H9 (cell line): ENCODE measurements at regions not wholly inside any gene's neighbourhood (a gene's known extent, or its start where the extent isn't known, plus 50 kb on each side); places are given as distances from the start of the nearest gene placed in this dataset.

ENCODE experiments used
- DNase-seq: peaks from one replicate; pipeline ENCODE4 v3.0.0-alpha.2; 2017
- H2AFZ ChIP-seq: one replicate; pipeline ENCODE4 v1.6.1; 2013; ENCODE audit warnings: mild to moderate bottlenecking, low read length, control low read depth, moderate library complexity
- H2AK5ac ChIP-seq: 2 replicates; pipeline ENCODE4 v1.6.1; 2013; ENCODE audit warnings: low read length, control low read depth, mixed read lengths; ENCODE audit not compliant: insufficient read length
- H2BK120ac ChIP-seq: one replicate; pipeline ENCODE4 v1.6.1; 2013; ENCODE audit warnings: low read depth, mild to moderate bottlenecking, low read length, control low read depth, inconsistent platforms; ENCODE audit not compliant: poor library complexity, severe bottlenecking
- H2BK12ac ChIP-seq: 2 replicates; pipeline ENCODE4 v1.6.1; 2013; ENCODE audit warnings: low read length, control low read depth, mixed read lengths, low read depth; ENCODE audit not compliant: insufficient read length
- H2BK15ac ChIP-seq: 2 replicates; pipeline ENCODE4 v1.6.1; 2013; ENCODE audit warnings: low read depth, low read length, control low read depth
- H2BK20ac ChIP-seq: one replicate; pipeline ENCODE4 v1.6.1; 2013; ENCODE audit warnings: low read depth, mild to moderate bottlenecking, low read length, control low read depth, inconsistent platforms; ENCODE audit not compliant: poor library complexity, severe bottlenecking
- H2BK5ac ChIP-seq: 2 replicates; pipeline ENCODE4 v1.6.1; 2013; ENCODE audit warnings: low read length, control low read depth, mixed read lengths; ENCODE audit not compliant: insufficient read length
- H3K14ac ChIP-seq: 2 replicates; pipeline ENCODE4 v1.6.1; 2013; ENCODE audit warnings: low read length, control low read depth; ENCODE audit not compliant: insufficient read depth
- H3K18ac ChIP-seq: 2 replicates; pipeline ENCODE4 v1.6.1; 2013; ENCODE audit warnings: low read depth, mild to moderate bottlenecking, mixed read lengths, low read length, control low read depth; ENCODE audit not compliant: insufficient read length
- H3K23ac ChIP-seq: 2 replicates; pipeline ENCODE4 v1.6.1; 2013; ENCODE audit warnings: low read length, control low read depth, mixed read lengths, low read depth; ENCODE audit not compliant: insufficient read length
- H3K23me2 ChIP-seq: 2 replicates; pipeline ENCODE4 v1.6.1; 2013; ENCODE audit warnings: low read depth, mild to moderate bottlenecking, mixed read lengths, low read length, control low read depth; ENCODE audit not compliant: insufficient read length, poor library complexity, severe bottlenecking
- H3K27ac ChIP-seq: 2 replicates; pipeline ENCODE4 v1.5.1; 2013; ENCODE audit warnings: low read length, control low read depth, mixed read lengths, low read depth; ENCODE audit not compliant: insufficient read length
- H3K27me3 ChIP-seq: 2 replicates; pipeline ENCODE4 v1.6.1; 2013; ENCODE audit warnings: low read length, control low read depth, inconsistent platforms; ENCODE audit not compliant: insufficient read depth
- H3K4ac ChIP-seq: 2 replicates; pipeline ENCODE4 v1.6.1; 2013; ENCODE audit warnings: low read depth, mild to moderate bottlenecking, control low read depth, inconsistent platforms, low read length, moderate library complexity
- H3K4me1 ChIP-seq: 2 replicates; pipeline ENCODE4 v1.6.1; 2013; ENCODE audit warnings: low read length, control low read depth, inconsistent platforms; ENCODE audit not compliant: insufficient read depth
- H3K4me2 ChIP-seq: 2 replicates; pipeline ENCODE4 v1.6.1; 2013; ENCODE audit warnings: low read length, control low read depth, mixed read lengths; ENCODE audit not compliant: insufficient read length, insufficient read depth
- H3K56ac ChIP-seq: 2 replicates; pipeline ENCODE4 v1.6.1; 2013; ENCODE audit warnings: low read depth, mild to moderate bottlenecking, mixed read lengths, low read length, control low read depth; ENCODE audit not compliant: insufficient read length
- H3K79me1 ChIP-seq: 2 replicates; pipeline ENCODE4 v1.6.1; 2013; ENCODE audit warnings: low read depth, mild to moderate bottlenecking, moderate library complexity, low read length, control low read depth, inconsistent platforms; ENCODE audit not compliant: insufficient read depth, poor library complexity, severe bottlenecking
- H3K79me2 ChIP-seq: 2 replicates; pipeline ENCODE4 v1.6.1; 2013; ENCODE audit warnings: low read length, control low read depth, inconsistent platforms; ENCODE audit not compliant: insufficient read depth
- H3K9ac ChIP-seq: 2 replicates; pipeline ENCODE4 v1.6.1; 2013; ENCODE audit warnings: low read length, control low read depth, mixed read lengths; ENCODE audit not compliant: insufficient read length; ENCODE audit errors: extremely low read depth
- H3K9me3 ChIP-seq: one replicate; pipeline ENCODE4 v1.6.1; 2013; ENCODE audit warnings: low read depth, low read length, inconsistent platforms; ENCODE audit not compliant: control insufficient read depth
- H3T11ph ChIP-seq: one replicate; pipeline ENCODE4 v1.6.1; 2013; ENCODE audit warnings: mild to moderate bottlenecking, low read length, control low read depth, inconsistent platforms
- H4K20me1 ChIP-seq: one replicate; pipeline ENCODE4 v1.6.1; 2013; ENCODE audit not compliant: control insufficient read depth, insufficient read length, insufficient read depth
- H4K5ac ChIP-seq: 2 replicates; pipeline ENCODE4 v1.6.1; 2013; ENCODE audit warnings: low read depth, mild to moderate bottlenecking, mixed read lengths, low read length, control low read depth; ENCODE audit not compliant: insufficient read length
- H4K8ac ChIP-seq: replicated peaks from 2 replicates; pipeline ENCODE4 v1.6.1; 2013; ENCODE audit warnings: low read length, control low read depth, mixed read lengths, low read depth; ENCODE audit not compliant: insufficient read length
- H4K91ac ChIP-seq: 2 replicates; pipeline ENCODE4 v1.6.1; 2013; ENCODE audit warnings: low read depth, mild to moderate bottlenecking, moderate library complexity, mixed read lengths, low read length, control low read depth; ENCODE audit not compliant: insufficient read length
- H3K27ac Mint-ChIP-seq, 3 experiments: 2 replicates in 2 of 3; 3 replicates in 1 of 3; pipeline ENCODE4 v1.8.0; 2020 to 2021; ENCODE audit warnings: mixed read lengths in 3 of 3, mild to moderate bottlenecking in 1 of 3, moderate library complexity in 1 of 3
- H3K27me3 Mint-ChIP-seq: 2 replicates; pipeline ENCODE4 v1.8.0; 2021; ENCODE audit warnings: low read depth, mild to moderate bottlenecking, moderate library complexity, mixed read lengths
- H3K36me3 Mint-ChIP-seq, 3 experiments: 2 replicates in 2 of 3; 3 replicates in 1 of 3; pipeline ENCODE4 v1.8.0; 2020 to 2021; ENCODE audit warnings: low read depth in 3 of 3, mixed read lengths in 3 of 3; ENCODE audit not compliant: insufficient read depth in 1 of 3
- H3K4me1 Mint-ChIP-seq, 2 experiments: 2 replicates each; pipeline ENCODE4 v1.8.0; 2020; ENCODE audit warnings: mixed read lengths in 2 of 2
- H3K4me3 Mint-ChIP-seq, 2 experiments: 2 replicates in 1 of 2; 3 replicates in 1 of 2; pipeline ENCODE4 v1.8.0; 2020 to 2021; ENCODE audit warnings: mild to moderate bottlenecking in 2 of 2, mixed read lengths in 2 of 2, moderate library complexity in 1 of 2
- H3K9me3 Mint-ChIP-seq, 2 experiments: 2 replicates in 1 of 2; 3 replicates in 1 of 2; pipeline ENCODE4 v1.8.0; 2020; ENCODE audit warnings: mild to moderate bottlenecking in 2 of 2, mixed read lengths in 2 of 2, moderate library complexity in 1 of 2
- CTCF ChIP-seq: fragments of 200-600 bp; sonication (generic); conservative IDR thresholded peaks from 3 replicates; pipeline ENCODE4 v1.8.0; 2021; ENCODE audit warnings: antibody characterized with exemption, mild to moderate bottlenecking
- WGBS: extraction: QIAGEN DNeasy Blood & Tissue Kit; methylation state at CpG from one replicate; pipeline ENCODE4 v1.1.7; 2013; ENCODE audit warnings: missing lambda C conversion rate, low lambda C conversion rate, mixed read lengths; ENCODE audit not compliant: insufficient read length; ENCODE audit errors: extremely low coverage; 5-methylcytosine and 5-hydroxymethylcytosine counted together

GRCh38 chr12:5272018-5272785 lies 159.7 kb upstream of the NTF3 start:
- no peak overlapping the region for H2BK20ac ChIP-seq
- H3K27me3 ChIP-seq = no peaks in the 10 kb centered on the region
- no peak overlapping the region for H3K4me2 ChIP-seq
- H3K27me3 Mint-ChIP-seq = no peaks in the 10 kb centered on the region; the same call in 1 of the 2 replicates
- H3K56ac ChIP-seq = no peak overlapping the region
- H3K14ac ChIP-seq = no peak overlapping the region
- H2AFZ ChIP-seq = no peak overlapping the region
- no peak overlapping the region for H4K91ac ChIP-seq
- H3K23me2 ChIP-seq = no peaks in the 10 kb centered on the region
- H3K18ac ChIP-seq = no peak overlapping the region
- H3K79me2 ChIP-seq = no peaks in the 10 kb centered on the region
- H2BK12ac ChIP-seq = no peak overlapping the region
- TF ChIP-seq CTCF = no peak
- H3K27ac ChIP-seq = no peak overlapping the region
- no peak overlapping the region for H2BK15ac ChIP-seq
- H3K9me3 ChIP-seq = no peaks in the 10 kb centered on the region
- no peak overlapping the region for H3K4me3 Mint-ChIP-seq
- H3K4me1 Mint-ChIP-seq = peaks cover 27 to 34% of the 10 kb centered on the region in 2 experiments
- no peaks in the 10 kb centered on the region for H3K4me1 ChIP-seq
- H3K27ac Mint-ChIP-seq = no peak overlapping the region
- H3K9me3 Mint-ChIP-seq = no peaks in the 10 kb centered on the region
- no peak overlapping the region for H3T11ph ChIP-seq
- no peaks in the 10 kb centered on the region for H3K79me1 ChIP-seq
- H3K9ac ChIP-seq = no peak overlapping the region
- H2AK5ac ChIP-seq = no peak overlapping the region
- H3K23ac ChIP-seq = no peak overlapping the region
- H4K8ac ChIP-seq = no peak overlapping the region
- no peaks in the 10 kb centered on the region for H4K20me1 ChIP-seq
- no peak overlapping the region for H2BK5ac ChIP-seq
- WGBS = no CpG with 5 or more reads among the region's 6 CpGs
- no peak for DNase-seq
- H2BK120ac ChIP-seq = no peak overlapping the region
- H3K36me3 Mint-ChIP-seq = no peaks in the 10 kb centered on the region; a peak in 1 of 7 replicates
- no peak overlapping the region for H3K4ac ChIP-seq
- H4K5ac ChIP-seq = no peak overlapping the region
